H1 (cell line): ENCODE measurements at regions not wholly inside any gene's neighbourhood (a gene's known extent, or its start where the extent isn't known, plus 50 kb on each side); places are given as distances from the start of the nearest gene placed in this dataset.
"Not testable (repeated sequence)": the region's sequence is repeated elsewhere in the genome, so short reads cannot be mapped to it uniquely, and the experiment has no call there.

Experiments
- CTCF ChIA-PET: fragments of 300-600 bp; sonication (Branson Sonifier 250); formaldehyde crosslinking; loops from one replicate; lab custom pipeline; 2021; ENCODE audit not compliant: partially characterized antibody; lab: Charles Lee
- POLR2A ChIA-PET: fragments of 300-600 bp; sonication (Branson Sonifier 250); formaldehyde crosslinking; loops from one replicate; lab custom pipeline; 2021; ENCODE audit warnings: inconsistent platforms; ENCODE audit not compliant: partially characterized antibody; lab: Charles Lee
- DNase-seq, 2 experiments: peaks; one replicate each; pipeline versions ENCODE4 v3.0.0 to v3.0.0-alpha.2; 2010 to 2022; ENCODE audit warnings: low spot score in 2 of 2, low read depth in 1 of 2, mixed read lengths in 1 of 2
- FAIRE-seq: peaks from 2 replicates; lab custom pipeline; 2011; peaks lifted over from hg19 to GRCh38; lab: Jason Lieb, UNC
- H2AFZ ChIP-seq: 2 replicates; pipeline ENCODE4 v1.8.1; 2012; ENCODE audit warnings: low read length, inconsistent platforms
- H2AK5ac ChIP-seq: 2 replicates; pipeline ENCODE4 v1.6.1; 2013; ENCODE audit warnings: low read depth, low read length
- H2BK120ac ChIP-seq: replicated peaks from 2 replicates; pipeline ENCODE3; 2013; ENCODE audit warnings: low read depth, low read length, inconsistent platforms
- H2BK12ac ChIP-seq: 2 replicates; pipeline ENCODE4 v1.6.1; 2013; ENCODE audit warnings: low read depth, low read length
- H2BK15ac ChIP-seq: 2 replicates; pipeline ENCODE4 v1.6.1; 2013; ENCODE audit warnings: low read length
- H2BK20ac ChIP-seq: 2 replicates; pipeline ENCODE4 v1.6.1; 2013; ENCODE audit warnings: low read length
- H2BK5ac ChIP-seq: 2 replicates; pipeline ENCODE4 v1.6.1; 2013; ENCODE audit warnings: low read depth, low read length
- H3K14ac ChIP-seq: 2 replicates; pipeline ENCODE4 v1.6.1; 2013; ENCODE audit warnings: inconsistent platforms; ENCODE audit not compliant: insufficient read length
- H3K18ac ChIP-seq: 2 replicates; pipeline ENCODE4 v1.6.1; 2013; ENCODE audit warnings: low read length; ENCODE audit errors: extremely low read depth
- H3K23ac ChIP-seq: 2 replicates; pipeline ENCODE4 v1.6.1; 2013; ENCODE audit warnings: inconsistent platforms; ENCODE audit not compliant: insufficient read length
- H3K23me2 ChIP-seq: 2 replicates; pipeline ENCODE4 v1.6.1; 2013; ENCODE audit warnings: low read depth, low read length
- H3K27ac ChIP-seq: 2 replicates; pipeline ENCODE4 v1.6.1; 2011; ENCODE audit warnings: low read depth, low read length, inconsistent platforms
- H3K27me3 ChIP-seq, 4 experiments: replicated peaks in 1 of 4; 1 replicate in 1 of 4; 2 replicates in 3 of 4; pipeline versions ENCODE4 v1.6.1 to v1.8.1; 2011 to 2013; ENCODE audit warnings: low read length in 3 of 4, mild to moderate bottlenecking in 3 of 4, inconsistent platforms in 2 of 4, mixed read lengths in 2 of 4, moderate library complexity in 1 of 4; ENCODE audit not compliant: control insufficient read depth in 3 of 4, insufficient read depth in 3 of 4; ENCODE audit errors: extremely low read depth in 1 of 4
- H3K36me3 ChIP-seq, 4 experiments: 2 replicates each; pipeline versions ENCODE4 v1.6.1 to v1.8.1; 2011 to 2013; ENCODE audit warnings: mild to moderate bottlenecking in 4 of 4, low read length in 3 of 4, moderate library complexity in 2 of 4, control low read depth in 1 of 4, inconsistent platforms in 1 of 4; ENCODE audit not compliant: insufficient read depth in 4 of 4, control insufficient read depth in 2 of 4
- H3K4ac ChIP-seq: replicated peaks from 2 replicates; pipeline ENCODE3; 2013; ENCODE audit warnings: low read length, low read depth, mixed read lengths, inconsistent platforms; ENCODE audit not compliant: insufficient read length
- H3K4me1 ChIP-seq, 4 experiments: replicated peaks in 1 of 4; 1 replicate in 1 of 4; 2 replicates in 3 of 4; pipeline versions ENCODE4 v1.6.1 to v1.8.1; 2011 to 2013; ENCODE audit warnings: low read length in 3 of 4, inconsistent platforms in 2 of 4, mixed read lengths in 1 of 4; ENCODE audit not compliant: insufficient read depth in 4 of 4, control insufficient read depth in 3 of 4
- H3K4me2 ChIP-seq, 2 experiments: 2 replicates each; pipeline versions ENCODE4 v1.6.1 to v1.8.1; 2011 to 2013; ENCODE audit warnings: low read depth in 2 of 2, low read length in 2 of 2, control low read depth in 1 of 2, inconsistent platforms in 1 of 2, mild to moderate bottlenecking in 1 of 2; ENCODE audit not compliant: insufficient read depth in 1 of 2
- H3K4me3 ChIP-seq, 4 experiments: fragments of 200-600, 300-600 bp in 1 of 4; sonication (generic), shearing (Covaris generic), sonication (Bioruptor Twin) in 1 of 4; 2 replicates each; pipeline versions ENCODE4 v1.5.1 to v1.8.1; 2011 to 2016; ENCODE audit warnings: low read length in 4 of 4, low read depth in 3 of 4, control low read depth in 2 of 4, inconsistent platforms in 2 of 4, mild to moderate bottlenecking in 2 of 4, mixed read lengths in 1 of 4, moderate library complexity in 1 of 4; ENCODE audit not compliant: insufficient read depth in 2 of 4; ENCODE audit errors: extremely low read depth in 1 of 4
- H3K56ac ChIP-seq: replicated peaks from 2 replicates; pipeline ENCODE3; 2013; ENCODE audit warnings: low read depth, mild to moderate bottlenecking, mixed read lengths, low read length, inconsistent platforms; ENCODE audit not compliant: insufficient read length
- H3K79me1 ChIP-seq: 2 replicates; pipeline ENCODE4 v1.6.1; 2013; ENCODE audit warnings: low read depth, low read length, control low read depth
- H3K79me2 ChIP-seq, 2 experiments: 2 replicates each; pipeline versions ENCODE4 v1.6.1 to v1.8.1; 2012 to 2013; ENCODE audit warnings: low read length in 2 of 2, mild to moderate bottlenecking in 2 of 2, inconsistent platforms in 1 of 2; ENCODE audit not compliant: insufficient read depth in 2 of 2, control insufficient read depth in 1 of 2
- H3K9ac ChIP-seq, 4 experiments: replicated peaks in 1 of 4; 1 replicate in 1 of 4; 2 replicates in 3 of 4; pipeline versions ENCODE4 v1.6.1 to v1.8.1; 2011 to 2013; ENCODE audit warnings: low read depth in 3 of 4, low read length in 3 of 4, control low read depth in 2 of 4, mild to moderate bottlenecking in 2 of 4, moderate library complexity in 2 of 4, inconsistent platforms in 1 of 4; ENCODE audit errors: extremely low read depth in 1 of 4
- H3K9me3 ChIP-seq, 2 experiments: 2 replicates each; pipeline versions ENCODE4 v1.6.1 to v1.8.1; 2012 to 2013; ENCODE audit warnings: mild to moderate bottlenecking in 2 of 2, moderate library complexity in 2 of 2, control low read depth in 1 of 2, inconsistent platforms in 1 of 2, low read depth in 1 of 2, low read length in 1 of 2, mixed read lengths in 1 of 2; ENCODE audit not compliant: insufficient read depth in 2 of 2
- H4K20me1 ChIP-seq, 2 experiments: replicated peaks in 1 of 2; 2 replicates each; pipeline versions ENCODE3 to v1.8.1; 2011 to 2013; ENCODE audit warnings: inconsistent platforms in 2 of 2, low read length in 2 of 2, mild to moderate bottlenecking in 1 of 2; ENCODE audit not compliant: insufficient read depth in 2 of 2, control insufficient read depth in 1 of 2
- H4K5ac ChIP-seq: 2 replicates; pipeline ENCODE4 v1.6.1; 2013; ENCODE audit warnings: low read length, low read depth, mixed read lengths, inconsistent platforms; ENCODE audit not compliant: insufficient read length
- H4K8ac ChIP-seq: 2 replicates; pipeline ENCODE4 v1.8.0; 2013; ENCODE audit warnings: mild to moderate bottlenecking, moderate library complexity, low read length, inconsistent platforms; ENCODE audit not compliant: insufficient read depth; ENCODE audit errors: extremely low read depth
- H4K91ac ChIP-seq: replicated peaks from 2 replicates; pipeline ENCODE3; 2013; ENCODE audit warnings: low read length, mixed read lengths, inconsistent platforms; ENCODE audit not compliant: insufficient read length
- EZH2 ChIP-seq: fragments of 200-600 bp; sonication (generic); IDR thresholded peaks from 2 replicates; pipeline ENCODE4 v1.7.1; 2012; ENCODE audit warnings: low read depth, mild to moderate bottlenecking, moderate library complexity, low read length, inconsistent platforms; ENCODE audit not compliant: severe bottlenecking
- POLR2A ChIP-seq, 2 experiments: IDR thresholded peaks; 1 replicate in 1 of 2; 2 replicates in 1 of 2; pipeline ENCODE4 v1.6.1; 2011; ENCODE audit warnings: low read depth in 2 of 2, low read length in 2 of 2, mild to moderate bottlenecking in 2 of 2; ENCODE audit errors: control extremely low read depth in 1 of 2
- RFX5 ChIP-seq: IDR thresholded peaks from 2 replicates; pipeline ENCODE4 v1.6.1; 2011; ENCODE audit warnings: low read depth, low read length, improper control_type of control experiment, borderline replicate concordance
- SRF ChIP-seq: IDR thresholded peaks from 2 replicates; pipeline ENCODE4 v1.6.1; 2011; ENCODE audit warnings: mild to moderate bottlenecking, low read depth, low read length, moderate library complexity
- SUZ12 ChIP-seq: fragments of 200-600 bp; sonication (generic); IDR thresholded peaks from 2 replicates; pipeline ENCODE4 v1.6.1; 2012; ENCODE audit warnings: mild to moderate bottlenecking, inconsistent platforms, low read length, moderate library complexity, mixed read lengths
- TCF12 ChIP-seq: IDR thresholded peaks from 2 replicates; pipeline ENCODE4 v1.6.1; 2011; ENCODE audit warnings: low read depth, mild to moderate bottlenecking, low read length
- WGBS, 2 experiments: shearing (Covaris generic) in 1 of 2; methylation state at CpG; one replicate each; pipeline versions ENCODE4 v1.1.6 to v1.1.7; 2013 to 2015; ENCODE audit warnings: low lambda C conversion rate in 2 of 2, mixed read lengths in 2 of 2, inconsistent platforms in 1 of 2, low coverage in 1 of 2, missing lambda C conversion rate in 1 of 2; ENCODE audit not compliant: insufficient replicate concordance in 2 of 2, insufficient coverage in 1 of 2, insufficient read length in 1 of 2; ENCODE audit errors: extremely low coverage in 1 of 2, missing lambda C conversion rate in 1 of 2; 5-methylcytosine and 5-hydroxymethylcytosine counted together

DNA sequence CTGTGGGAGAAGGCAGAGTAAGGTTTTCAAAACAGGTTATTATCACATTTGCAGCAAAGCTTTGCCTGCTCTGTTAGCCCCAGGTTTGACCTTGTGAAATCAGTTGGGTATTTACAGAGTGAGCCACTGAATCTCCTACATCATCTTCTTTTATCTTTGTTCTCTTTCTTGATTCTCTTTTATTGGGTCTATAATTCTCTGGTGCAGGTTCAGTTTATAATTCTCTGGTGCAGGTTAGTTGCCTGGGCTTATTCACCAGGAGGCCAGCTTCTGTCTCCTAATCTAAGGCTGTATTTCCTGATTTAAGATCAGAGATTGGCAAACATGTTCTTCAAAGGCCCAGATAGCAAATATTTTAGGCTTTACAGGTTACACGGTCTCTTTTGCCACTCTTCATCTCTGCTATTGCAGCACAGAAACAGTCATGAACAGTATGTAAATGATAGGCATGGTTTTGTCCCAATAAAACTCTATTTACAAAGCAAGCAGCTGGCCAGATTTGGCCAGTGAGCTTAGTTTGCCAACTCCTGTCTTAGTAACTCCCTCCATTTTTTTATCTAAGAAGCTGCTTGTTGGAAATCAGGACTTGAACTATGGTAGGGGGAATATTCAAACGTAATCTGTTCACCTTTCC lies 205.0 kb upstream of the RIMS1 start (continued):
- TF ChIP-seq RFX5 (no peak), EZH2 (no peak), SRF (no peak), POLR2A (IDR thresholded peaks at IDR 0.05; ENCODE audit: control extremely low read depth in 1 of 2, low read depth in 2 of 2, low read length in 2 of 2) (no peak), TCF12 (no peak), SUZ12 (no peak)

DNA sequence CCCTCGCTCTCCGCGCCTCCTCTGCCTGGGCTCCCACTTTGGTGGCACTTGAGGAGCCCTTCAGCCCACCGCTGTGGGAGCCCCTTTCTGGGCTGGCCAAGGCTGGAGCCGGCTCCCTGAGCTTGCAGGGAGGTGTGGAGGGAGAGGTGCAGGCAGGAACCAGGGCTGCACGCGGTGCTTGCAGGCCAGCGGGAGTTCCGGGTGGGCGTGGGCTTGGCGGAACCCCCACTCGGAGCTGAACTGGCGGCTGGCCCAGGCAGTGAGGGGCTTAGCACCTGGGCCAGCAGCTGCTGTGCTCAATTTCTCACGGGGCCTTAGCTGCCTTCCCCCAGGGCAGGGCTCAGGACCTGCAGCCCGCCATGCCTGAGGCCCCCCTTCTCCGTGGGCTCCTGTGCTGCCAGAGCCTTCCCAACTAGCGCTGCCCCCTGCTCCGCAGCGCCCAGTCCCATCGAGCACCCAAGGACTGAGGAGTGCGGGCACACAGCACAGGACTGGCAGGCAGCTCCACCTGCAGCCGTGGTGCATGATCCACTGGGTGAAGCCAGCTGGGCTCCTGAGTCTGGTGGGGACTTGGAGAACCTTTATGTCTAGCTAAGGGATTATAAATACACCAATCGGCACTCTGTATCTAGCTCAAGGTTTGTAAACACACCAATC lies 200.2 kb upstream of the RIMS1 start:
- not testable (repeated sequence) for H2AK5ac ChIP-seq, H2BK12ac ChIP-seq, DNase-seq

More for the DNA sequence above, 200.2 kb upstream of the RIMS1 start:
- H2BK20ac ChIP-seq, H3K27me3 ChIP-seq, H3K4me1 ChIP-seq, H3K79me2 ChIP-seq, H3K56ac ChIP-seq, FAIRE-seq, H3K27ac ChIP-seq, POLR2A ChIA-PET, H4K5ac ChIP-seq, H3K18ac ChIP-seq, H3K4me2 ChIP-seq, H3K79me1 ChIP-seq, H3K4me3 ChIP-seq, H2BK5ac ChIP-seq, H3K23ac ChIP-seq, H3K23me2 ChIP-seq, H4K20me1 ChIP-seq, H3K36me3 ChIP-seq, H3K14ac ChIP-seq, H4K91ac ChIP-seq, H2BK120ac ChIP-seq, H3K9ac ChIP-seq, H2BK15ac ChIP-seq, H3K9me3 ChIP-seq, H2AFZ ChIP-seq, H4K8ac ChIP-seq, CTCF ChIA-PET, H3K4ac ChIP-seq: not testable (repeated sequence)
- 94% methylated on average over 20 of the region's 23 CpGs; no CpG with 5 or more reads in 1 of the 2 experiments for WGBS, 2 experiments
